Prostate gland (tissue), 2 donors: ENCODE measurements at regions not wholly inside any gene's neighbourhood (a gene's known extent, or its start where the extent isn't known, plus 50 kb on each side); places are given as distances from the start of the nearest gene placed in this dataset.

Experiments
- DNase-seq: peaks from one replicate; pipeline ENCODE4 v3.0.0-alpha.2; 2019; ENCODE audit warnings: low spot score
- H3K27ac ChIP-seq, 2 donors: fragments of 200-600 bp; sonication (generic); 2 replicates each; pipeline ENCODE4 v1.5.1; 2017 to 2019
- H3K27me3 ChIP-seq: fragments of 200-600 bp; sonication (generic); replicated peaks from 2 replicates; pipeline ENCODE4 v1.5.1; 2019; ENCODE audit not compliant: insufficient read depth
- H3K36me3 ChIP-seq, 2 donors: fragments of 200-600 bp; sonication (generic); 1 replicate in 1 of 2; 2 replicates in 1 of 2; pipeline versions ENCODE4 v1.5.1 to v1.8.1; 2017 to 2019
- H3K4me1 ChIP-seq: fragments of 200-600 bp; sonication (generic); replicated peaks from 2 replicates; pipeline ENCODE4 v1.5.1; 2019
- H3K4me3 ChIP-seq, 2 donors: fragments of 200-600 bp; sonication (generic); 2 replicates each; pipeline ENCODE4 v1.5.1; 2017 to 2019
- H3K9me3 ChIP-seq: fragments of 200-600 bp; sonication (generic); 2 replicates; pipeline ENCODE4 v1.5.1; 2017
- POLR2A ChIP-seq: fragments of 450-650 bp; IDR thresholded peaks from one replicate; pipeline ENCODE4 v1.6.1; 2016; ENCODE audit warnings: antibody characterized with exemption, mild to moderate bottlenecking
- POLR2AphosphoS5 ChIP-seq: sonication (generic); formaldehyde crosslinking; IDR thresholded peaks from one replicate; pipeline ENCODE4 v1.6.1; 2017; ENCODE audit warnings: antibody characterized with exemption
- WGBS: methylation state at CpG from one replicate; pipeline ENCODE4 v1.1.5; 2018; 5-methylcytosine and 5-hydroxymethylcytosine counted together
- intact Hi-C: fragments of 100-400 bp; cut with DNase I; formaldehyde crosslinking; loops from one replicate; pipeline ENCODE4 v1.14.2; 2022
- TF ChIP-seq, protein P1 (sequence below), 4 experiments: fragments of 200-600 bp in 2 of 4; fragments of 450-650 bp in 2 of 4; sonication (generic) in 2 of 4; IDR thresholded peaks; 1 replicate in 3 of 4; 2 replicates in 1 of 4; pipeline ENCODE4 v1.5.1; 2016 to 2019; ENCODE audit warnings: antibody characterized with exemption in 4 of 4, mild to moderate bottlenecking in 2 of 4, moderate library complexity in 2 of 4

DNA sequence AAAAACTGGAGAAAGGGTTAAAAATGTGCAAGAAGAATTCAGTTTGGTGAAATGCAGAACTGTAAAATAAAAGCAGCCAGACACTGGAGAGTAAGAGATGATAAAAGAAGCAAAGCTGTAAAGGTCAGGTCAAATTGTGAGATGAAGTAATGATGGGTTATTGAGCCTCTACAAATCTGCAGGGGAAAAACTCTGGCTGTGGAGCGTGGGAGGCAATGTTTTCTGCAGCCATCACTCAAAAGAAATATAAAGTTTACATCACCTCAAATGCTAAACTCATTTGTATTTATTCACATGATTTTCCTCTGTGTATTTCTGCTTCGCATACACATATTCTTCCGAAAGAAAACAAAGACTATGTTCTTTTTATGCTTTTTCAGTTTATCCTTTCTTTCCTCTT, 158.8 kb upstream of the GPR149 start:
- TF ChIP-seq, protein P1, sequence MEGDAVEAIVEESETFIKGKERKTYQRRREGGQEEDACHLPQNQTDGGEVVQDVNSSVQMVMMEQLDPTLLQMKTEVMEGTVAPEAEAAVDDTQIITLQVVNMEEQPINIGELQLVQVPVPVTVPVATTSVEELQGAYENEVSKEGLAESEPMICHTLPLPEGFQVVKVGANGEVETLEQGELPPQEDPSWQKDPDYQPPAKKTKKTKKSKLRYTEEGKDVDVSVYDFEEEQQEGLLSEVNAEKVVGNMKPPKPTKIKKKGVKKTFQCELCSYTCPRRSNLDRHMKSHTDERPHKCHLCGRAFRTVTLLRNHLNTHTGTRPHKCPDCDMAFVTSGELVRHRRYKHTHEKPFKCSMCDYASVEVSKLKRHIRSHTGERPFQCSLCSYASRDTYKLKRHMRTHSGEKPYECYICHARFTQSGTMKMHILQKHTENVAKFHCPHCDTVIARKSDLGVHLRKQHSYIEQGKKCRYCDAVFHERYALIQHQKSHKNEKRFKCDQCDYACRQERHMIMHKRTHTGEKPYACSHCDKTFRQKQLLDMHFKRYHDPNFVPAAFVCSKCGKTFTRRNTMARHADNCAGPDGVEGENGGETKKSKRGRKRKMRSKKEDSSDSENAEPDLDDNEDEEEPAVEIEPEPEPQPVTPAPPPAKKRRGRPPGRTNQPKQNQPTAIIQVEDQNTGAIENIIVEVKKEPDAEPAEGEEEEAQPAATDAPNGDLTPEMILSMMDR (IDR thresholded peaks at IDR 0.05): no peak
- TF ChIP-seq POLR2AphosphoS5: no peak
- no peak for TF ChIP-seq POLR2A
- Histone ChIP-seq H3K27me3 (no peaks in the 10 kb centered on the region), H3K4me1 (no peaks in the 10 kb centered on the region), H3K9me3 (no peaks in the 10 kb centered on the region), H3K36me3 (no peaks in the 10 kb centered on the region), H3K27ac (no peak overlapping the region), H3K4me3 (no peak overlapping the region)
- 84% methylated on average over 3 of the region's 3 CpGs for WGBS
- no peak for DNase-seq
- intact Hi-C loops: no loop called here

DNA sequence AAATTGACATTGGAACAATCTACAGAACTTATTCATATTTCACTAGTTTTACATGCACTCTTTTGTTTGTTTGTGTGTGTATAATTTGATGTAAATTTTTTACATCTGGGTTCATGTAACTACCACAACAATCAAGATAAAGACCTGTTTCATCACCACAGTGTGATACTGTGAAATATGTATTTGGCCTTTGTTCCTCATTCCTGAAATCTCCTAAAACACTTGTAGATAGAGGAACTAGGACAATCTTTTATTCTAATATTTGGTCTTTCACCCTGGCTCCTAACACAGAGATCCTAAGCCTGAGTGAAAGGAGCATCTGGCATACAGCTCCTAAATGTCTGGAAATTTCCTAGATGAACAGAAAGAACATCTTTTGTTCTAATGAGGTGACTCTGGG, 155.0 kb upstream of the GPR149 start:
- no peak overlapping the region for H3K4me3 ChIP-seq
- DNase-seq: no peak
- no peaks in the 10 kb centered on the region for H3K27me3 ChIP-seq
- no peaks in the 10 kb centered on the region for H3K36me3 ChIP-seq
- no peaks in the 10 kb centered on the region for H3K4me1 ChIP-seq
- no peak overlapping the region for H3K27ac ChIP-seq
- intact Hi-C loops: no loop called here
- H3K9me3 ChIP-seq: no peaks in the 10 kb centered on the region
- TF ChIP-seq POLR2AphosphoS5: no peak
- TF ChIP-seq, protein P1 (IDR thresholded peaks at IDR 0.05): no peak
- TF ChIP-seq POLR2A: no peak

DNA sequence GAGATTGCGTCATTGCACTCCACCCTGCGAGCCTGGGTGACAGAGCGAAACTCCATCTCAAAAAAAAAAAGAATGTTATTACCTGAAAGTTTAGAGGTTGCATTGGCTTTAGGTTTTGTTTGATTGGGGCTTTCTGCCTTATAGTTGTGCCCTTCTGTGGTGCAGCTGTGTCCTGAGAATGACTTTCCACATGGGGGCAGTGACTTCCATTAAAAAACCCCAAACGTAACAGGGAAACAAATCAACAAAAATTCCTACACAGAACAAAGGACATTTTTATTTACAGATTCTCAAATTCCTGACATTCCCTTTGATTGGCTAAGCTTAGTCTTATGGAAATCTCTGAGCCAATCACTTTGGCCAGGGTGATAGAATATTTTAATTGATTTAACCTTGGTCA, 154.1 kb upstream of the GPR149 start:
- no peaks in the 10 kb centered on the region for H3K36me3 ChIP-seq
- no peaks in the 10 kb centered on the region for H3K27me3 ChIP-seq
- 75% methylated on average over 4 of the region's 4 CpGs for WGBS
- H3K4me1 ChIP-seq: no peaks in the 10 kb centered on the region
- TF ChIP-seq POLR2AphosphoS5 (no peak), POLR2A (no peak)
- TF ChIP-seq, protein P1 (IDR thresholded peaks at IDR 0.05): no peak
- no peak overlapping the region for H3K4me3 ChIP-seq
- no peaks in the 10 kb centered on the region for H3K9me3 ChIP-seq
- no peak for DNase-seq
- intact Hi-C loops: no loop called here
- H3K27ac ChIP-seq: no peak overlapping the region

DNA sequence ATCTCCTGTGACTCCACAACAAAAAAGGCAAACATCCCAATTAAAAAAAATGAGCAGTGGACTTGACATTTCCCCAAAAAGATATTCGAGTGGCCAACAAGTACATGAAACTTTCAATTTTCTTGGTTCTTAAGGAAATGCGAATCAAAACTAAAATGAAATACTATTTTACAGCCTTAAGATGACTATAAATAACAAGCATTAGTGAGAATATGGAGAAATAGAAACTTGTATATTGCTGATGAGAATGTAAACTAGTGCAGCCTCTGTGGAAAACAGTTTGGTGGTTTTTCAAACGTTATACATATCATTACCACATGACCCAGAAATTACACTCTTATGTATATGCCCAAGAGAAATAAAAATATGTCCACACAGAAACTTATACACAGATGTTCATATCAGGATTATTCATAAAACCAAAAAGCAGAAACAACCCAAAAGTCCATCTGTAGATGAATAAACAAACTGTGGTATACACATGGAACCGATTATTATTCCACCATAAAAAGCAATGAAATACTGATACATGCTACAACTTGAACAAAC, 153.2 kb upstream of the GPR149 start:
- TF ChIP-seq, protein P1 (IDR thresholded peaks at IDR 0.05): no peak
- TF ChIP-seq POLR2A (no peak), POLR2AphosphoS5 (no peak)
- H3K4me3 ChIP-seq: no peak overlapping the region
- 82% methylated on average over 4 of the region's 4 CpGs for WGBS
- no peak overlapping the region for H3K27ac ChIP-seq
- no peak for DNase-seq
- H3K9me3 ChIP-seq: no peaks in the 10 kb centered on the region
- H3K27me3 ChIP-seq: no peaks in the 10 kb centered on the region
- intact Hi-C loops: no loop called here
- no peaks in the 10 kb centered on the region for H3K4me1 ChIP-seq
- no peaks in the 10 kb centered on the region for H3K36me3 ChIP-seq

DNA sequence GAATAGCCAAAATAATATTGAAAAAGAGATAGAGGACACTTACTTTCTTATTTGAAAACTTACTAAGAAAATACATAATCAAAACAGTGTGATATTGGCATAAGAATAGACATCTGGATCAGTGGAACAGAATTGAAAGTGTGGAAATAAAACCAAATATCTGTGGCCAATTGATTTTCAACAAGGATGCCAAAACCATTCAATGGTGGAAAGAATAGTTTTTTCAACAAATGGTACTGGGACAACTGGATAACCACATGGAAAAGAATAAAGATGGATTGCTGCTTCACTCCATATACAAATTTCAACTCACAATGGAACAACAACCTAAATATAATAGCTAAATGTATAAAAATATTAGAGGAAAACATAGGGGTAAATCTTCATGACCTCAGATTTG, 152.5 kb upstream of the GPR149 start:
- H3K36me3 ChIP-seq: no peaks in the 10 kb centered on the region
- TF ChIP-seq POLR2A (no peak), POLR2AphosphoS5 (no peak)
- TF ChIP-seq, protein P1 (IDR thresholded peaks at IDR 0.05): no peak
- DNase-seq: no peak

More for the DNA sequence above, 152.5 kb upstream of the GPR149 start:
- Histone ChIP-seq H3K27ac (no peak overlapping the region), H3K27me3 (no peaks in the 10 kb centered on the region), H3K4me1 (no peaks in the 10 kb centered on the region), H3K4me3 (no peak overlapping the region), H3K9me3 (no peaks in the 10 kb centered on the region)
- intact Hi-C loops: no loop called here
